ENCODE measurements at regions not wholly inside any gene's neighbourhood (a gene's known extent, or its start where the extent isn't known, plus 50 kb on each side); places are given as distances from the start of the nearest gene placed in this dataset.

GRCh38 chr3:88209356-88209755 is 59.6 kb downstream of the C3orf38 start:
- DNase-seq (ENCODE audit: low read depth), result no peak

DNA sequence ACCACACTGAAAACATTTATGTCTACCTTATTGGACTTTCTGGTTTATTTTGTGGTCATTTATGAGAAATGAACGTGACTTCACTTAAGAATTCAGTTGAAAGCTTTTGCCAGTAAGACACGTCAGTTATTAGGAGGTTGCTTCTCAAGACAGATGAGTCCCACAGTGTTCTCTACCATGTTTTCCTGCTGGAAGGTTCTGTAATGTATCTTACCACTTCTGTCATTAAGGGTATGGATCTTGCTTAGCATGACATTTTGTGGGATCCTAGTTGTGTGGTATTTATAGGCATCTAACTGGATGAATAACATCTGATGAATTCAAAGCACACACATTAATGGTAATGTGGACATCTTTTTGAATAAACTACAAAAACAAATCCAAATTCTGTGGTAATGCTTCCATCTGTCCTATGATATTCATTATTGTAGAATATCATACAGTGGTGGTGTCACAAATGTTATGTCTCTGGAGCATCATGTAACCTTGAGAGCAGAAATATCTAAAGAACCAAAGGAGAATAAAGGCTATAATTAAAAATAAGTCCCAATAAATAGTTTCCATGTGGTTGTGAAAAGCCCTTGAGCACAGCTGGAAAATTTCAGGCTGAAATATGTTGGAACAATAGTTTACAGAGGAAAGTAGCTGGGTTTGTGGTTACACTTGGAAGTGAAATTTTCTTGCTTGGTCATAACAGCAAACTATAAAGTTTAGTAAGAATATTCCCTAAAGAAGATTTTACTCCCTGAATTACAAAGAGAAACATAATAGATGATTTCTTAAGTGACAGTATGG is 61.5 kb downstream of the C3orf38 start:
- no peak for DNase-seq (ENCODE audit: low read depth)

GRCh38 chr3:88219138-88219792 is 69.5 kb downstream of the C3orf38 start:
- peak; percentile 52 for DNase-seq (ENCODE audit: low read depth)

DNA sequence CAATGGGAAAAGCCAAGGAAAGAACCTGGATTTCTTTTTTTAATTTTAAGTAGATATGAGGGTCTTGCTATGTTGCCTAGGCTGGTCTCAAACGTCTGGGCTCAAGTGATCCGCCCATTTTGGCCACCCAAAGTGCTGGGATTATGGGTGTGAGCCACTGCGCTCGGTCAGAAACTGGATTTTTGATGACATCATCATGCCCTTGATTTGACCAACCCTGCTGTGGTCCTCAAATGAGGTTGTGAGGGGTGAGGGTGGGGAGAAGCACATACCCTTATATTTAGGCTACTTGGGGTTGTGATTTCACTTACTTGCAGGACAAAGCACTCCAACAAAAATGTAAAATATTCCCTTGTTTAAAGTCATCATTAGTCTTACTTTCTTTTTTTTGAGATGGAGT is 70.4 kb downstream of the C3orf38 start:
- no peak for DNase-seq (ENCODE audit: low read depth)

DNA sequence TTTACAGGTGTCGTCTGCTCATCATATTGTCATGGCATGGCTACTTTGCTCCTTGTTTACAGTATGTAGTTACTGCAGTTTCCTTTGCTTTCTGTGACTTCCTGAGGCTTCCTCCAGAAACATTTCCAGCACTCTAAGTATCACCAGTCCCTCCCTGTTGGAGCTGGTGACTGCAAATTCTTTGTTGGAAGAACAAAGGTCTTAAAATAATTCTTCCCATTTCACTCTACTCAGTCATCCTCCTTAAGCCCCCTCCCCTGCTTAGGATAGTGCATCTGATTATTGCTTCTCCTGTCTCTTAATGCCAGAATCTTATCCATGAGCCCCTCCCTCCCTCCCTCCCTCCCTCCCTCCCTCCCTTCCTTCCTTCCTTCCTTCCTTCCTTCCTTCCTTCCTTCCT is 72.0 kb downstream of the C3orf38 start:
- no peak for DNase-seq (ENCODE audit: low read depth)

DNA sequence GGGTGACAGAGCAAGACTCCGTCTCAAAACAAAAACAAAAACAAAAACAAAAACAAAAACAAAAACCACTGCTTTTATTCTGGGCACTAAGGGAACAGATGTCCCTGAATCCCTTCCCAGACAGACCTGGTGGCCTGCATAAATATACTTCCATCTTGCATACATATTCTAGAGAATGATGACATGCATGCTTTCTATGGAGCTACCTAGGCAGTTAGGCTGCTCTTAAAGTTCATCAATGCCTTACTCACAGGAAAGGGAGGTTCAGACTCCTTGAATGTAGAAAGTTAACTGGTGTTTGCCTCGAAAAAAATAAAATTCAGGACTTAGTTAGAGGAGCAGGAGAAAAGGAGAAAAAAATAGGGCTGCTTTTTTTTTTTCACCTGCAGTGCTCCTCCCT is 72.6 kb downstream of the C3orf38 start:
- no peak for DNase-seq (ENCODE audit: low read depth)

DNA sequence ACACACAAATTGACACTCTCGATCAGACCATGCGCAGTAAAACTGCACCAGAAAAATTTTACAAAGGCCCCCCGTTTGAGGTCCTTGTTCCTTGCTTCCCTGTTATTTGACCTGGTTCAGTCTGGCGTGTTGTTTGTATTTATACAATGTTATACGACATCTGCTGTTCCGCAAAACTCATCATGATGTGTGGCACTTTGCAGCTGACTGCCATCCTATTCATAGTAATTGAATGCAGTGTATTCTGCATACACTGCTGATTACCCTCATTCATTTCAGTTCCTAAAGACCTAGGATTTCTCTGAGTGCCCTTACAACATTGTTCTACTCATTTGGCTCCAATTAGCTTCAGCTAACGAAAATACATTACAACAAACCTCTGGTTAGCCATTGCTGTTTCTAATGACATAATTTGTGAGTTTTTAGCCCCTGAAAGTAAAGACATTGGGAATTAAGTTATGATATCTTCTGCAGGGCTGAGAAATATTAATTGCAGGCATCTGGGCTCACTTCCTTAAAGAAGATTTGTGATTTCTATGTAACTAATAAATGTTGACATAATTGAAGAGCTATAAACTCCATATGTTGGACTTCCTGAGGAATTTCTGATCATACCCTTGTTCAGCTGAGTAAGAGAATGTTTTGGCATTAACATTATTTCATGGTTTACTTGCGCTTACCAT is 75.7 kb downstream of the C3orf38 start:
- DNase-seq (ENCODE audit: low read depth), result no peak

GRCh38 chr3:88226910-88227309 is 77.2 kb downstream of the C3orf38 start:
- DNase-seq (ENCODE audit: low read depth), result no peak

DNA sequence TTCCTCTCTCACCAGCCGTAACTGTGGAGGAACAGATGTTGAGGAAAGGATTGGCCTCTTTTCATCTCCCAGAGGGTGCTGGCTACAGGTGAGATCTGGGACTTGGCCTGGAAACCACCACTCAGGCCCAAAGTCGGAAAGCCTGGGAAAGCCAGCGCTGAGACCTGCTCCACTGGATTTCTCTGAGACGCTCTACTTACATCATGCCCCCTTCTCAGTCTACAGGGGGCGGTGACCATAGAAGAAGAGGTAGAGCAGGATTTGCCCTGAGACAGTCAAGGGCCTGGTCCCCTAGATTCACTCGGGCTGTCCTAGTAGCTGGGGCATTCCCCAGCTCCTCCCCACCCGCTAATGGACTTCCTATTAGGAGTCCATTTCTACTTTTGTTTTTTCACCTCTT is 80.9 kb downstream of the C3orf38 start:
- DNase-seq (ENCODE audit: low read depth), result no peak

- DNase-seq (ENCODE audit: low read depth), result peak; percentile 6
These were observed 81.4 kb downstream of the C3orf38 start for GRCh38 chr3:88231207-88231606.

- DNase-seq (ENCODE audit: low read depth), result no peak
These were observed 81.9 kb downstream of the C3orf38 start for GRCh38 chr3:88231632-88232031.

- DNase-seq (ENCODE audit: low read depth), result peak; percentile 34
These were observed 85.3 kb downstream of the C3orf38 start for GRCh38 chr3:88235102-88235501.

GRCh38 chr3:88239870-88240269 is 90.1 kb downstream of the C3orf38 start:
- no peak for DNase-seq (ENCODE audit: low read depth)

DNA sequence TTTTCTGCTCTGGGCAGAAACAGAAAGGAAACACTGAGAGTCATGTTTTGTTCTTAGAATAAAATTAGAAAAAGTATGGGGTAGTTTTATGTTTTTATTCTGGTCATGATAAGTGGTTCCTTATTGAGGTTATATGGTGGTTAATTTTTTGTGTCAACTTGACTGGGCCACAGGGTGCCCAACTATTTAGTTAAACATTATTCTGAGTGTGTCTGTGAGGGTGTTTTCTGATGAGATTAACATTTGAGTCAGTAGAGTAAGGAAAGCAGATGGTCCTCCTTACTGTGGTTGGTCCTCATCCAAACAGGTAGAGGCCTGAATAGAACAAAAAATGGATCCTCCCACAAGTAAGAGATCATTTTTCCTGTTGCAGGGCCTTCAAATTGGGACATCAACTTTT is 98.9 kb downstream of the C3orf38 start:
- DNase-seq (ENCODE audit: low read depth), result no peak

DNA sequence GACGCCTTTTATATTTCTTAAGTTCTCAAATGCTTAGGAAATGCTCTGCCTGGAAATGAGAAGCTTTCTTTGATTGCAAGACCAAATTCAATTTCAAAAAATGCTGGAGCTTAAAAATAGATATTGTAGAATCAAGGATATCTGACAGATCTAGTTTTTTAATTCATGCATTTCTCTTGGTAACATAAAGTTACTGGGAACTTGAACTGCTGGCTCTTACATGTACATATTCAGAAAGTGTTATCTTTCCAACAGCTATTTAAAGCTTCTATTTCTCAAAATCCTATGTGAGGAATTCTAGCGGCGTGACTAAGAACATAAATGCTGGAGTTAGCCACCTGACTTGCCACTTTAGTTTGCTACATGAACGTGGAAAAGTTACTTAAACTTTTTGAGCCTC is 109.3 kb downstream of the C3orf38 start:
- no peak for DNase-seq (ENCODE audit: low read depth)

DNA sequence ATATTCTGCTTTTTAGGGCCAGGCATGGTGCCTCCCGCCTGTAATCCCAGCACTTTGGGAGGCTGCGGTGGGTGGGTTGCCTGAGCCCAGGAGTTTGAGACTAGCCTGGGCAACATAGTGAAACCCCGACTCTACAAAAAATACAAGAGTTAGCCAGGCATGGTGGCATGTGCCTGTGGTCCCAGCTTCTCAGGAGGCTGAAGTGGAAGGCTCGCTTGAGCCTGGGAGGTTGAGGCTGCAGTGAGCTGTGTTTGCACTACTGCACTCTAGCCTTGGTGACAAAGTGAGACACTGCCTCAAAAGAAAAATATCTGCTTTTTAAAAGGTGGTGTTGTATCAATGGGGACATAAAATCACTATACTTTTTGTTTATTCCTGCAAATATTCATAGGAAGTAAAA is 112.8 kb downstream of the C3orf38 start:
- no peak for DNase-seq (ENCODE audit: low read depth)

DNA sequence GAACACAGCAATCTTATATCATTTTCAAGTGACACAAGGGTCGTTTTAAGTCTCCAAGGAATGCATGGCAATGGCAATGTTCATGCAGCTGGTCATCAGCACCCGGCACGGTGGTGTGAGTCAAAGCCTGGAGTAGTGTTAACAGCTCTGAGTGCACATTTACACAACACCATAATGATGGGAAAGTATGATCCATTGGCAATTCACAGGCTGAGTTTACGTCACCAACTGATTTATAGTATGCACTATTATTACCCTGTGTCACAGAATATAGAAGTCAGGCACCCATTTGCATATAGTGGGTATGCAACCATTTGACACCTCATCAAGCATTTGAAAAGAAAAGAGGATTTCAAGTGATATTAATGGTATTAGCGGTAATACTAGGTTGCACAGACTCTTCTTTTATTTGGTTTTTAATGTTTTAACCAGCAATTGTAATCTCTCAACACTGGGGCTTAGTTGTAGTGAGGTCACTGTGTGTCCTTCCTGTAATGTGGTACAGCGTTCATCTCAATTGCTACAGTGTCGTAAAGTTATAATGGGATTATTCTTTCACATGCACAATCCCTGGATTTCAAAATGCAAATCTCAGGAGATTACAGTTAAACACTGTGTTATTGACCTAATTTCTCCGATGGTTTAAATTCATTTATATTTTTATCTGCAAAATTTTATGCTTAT is 113.8 kb downstream of the C3orf38 start:
- no peak for DNase-seq (ENCODE audit: low read depth)

GRCh38 chr3:88267441-88267840 is 117.7 kb downstream of the C3orf38 start:
- no peak for DNase-seq (ENCODE audit: low read depth)

- DNase-seq (ENCODE audit: low read depth), result no peak
These were observed 118.1 kb downstream of the C3orf38 start for GRCh38 chr3:88267847-88268246.

- no peak for DNase-seq (ENCODE audit: low read depth)
These were observed 130.6 kb downstream of the C3orf38 start for GRCh38 chr3:88280326-88280725.

DNA sequence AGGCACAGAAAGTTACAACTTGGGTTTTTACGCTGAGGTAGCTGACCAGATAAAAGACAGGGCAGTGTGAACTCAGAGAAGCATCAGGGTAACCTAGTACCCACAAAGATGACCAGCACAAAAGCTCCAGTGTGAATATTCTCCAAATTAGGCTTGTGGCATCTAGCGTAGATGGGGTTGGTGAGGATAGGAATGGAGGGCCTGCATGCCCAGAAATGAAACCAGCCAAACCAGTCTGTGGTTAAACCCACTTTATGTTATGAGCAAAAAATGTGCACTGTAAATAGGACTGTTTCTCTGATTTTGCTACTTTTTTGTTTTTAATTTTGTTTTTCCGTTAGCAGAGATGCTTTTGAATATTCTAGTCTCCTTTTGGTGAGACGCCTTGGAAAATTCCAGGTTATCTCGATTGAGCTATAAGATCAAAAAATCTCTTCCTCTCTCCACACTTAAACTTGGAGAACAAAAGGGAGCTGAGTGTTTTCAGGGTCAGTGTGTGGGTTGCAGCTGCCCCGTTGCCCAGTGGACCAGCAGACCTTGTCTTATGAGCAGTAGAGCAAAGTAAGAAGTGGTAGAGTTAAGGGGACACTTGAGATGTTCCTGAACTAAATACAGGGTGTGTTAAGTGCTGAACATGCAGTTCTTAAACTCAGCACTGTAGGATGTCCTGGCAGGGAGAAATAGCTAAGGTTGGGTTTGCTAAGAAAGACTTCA is 132.9 kb downstream of the C3orf38 start:
- DNase-seq (ENCODE audit: low read depth), result no peak

- no peak for DNase-seq (ENCODE audit: low read depth)
These were observed 133.5 kb downstream of the C3orf38 start for GRCh38 chr3:88283242-88283592.

All from ELR (cell line).